Glomerular visceral epithelial cell (primary cell): ENCODE measurements at regions not wholly inside any gene's neighbourhood (a gene's known extent, or its start where the extent isn't known, plus 50 kb on each side); places are given as distances from the start of the nearest gene placed in this dataset.

Experiments
- DNase-seq: peaks from one replicate; pipeline ENCODE4 v3.0.0-alpha.2; 2016; ENCODE audit errors: extremely low spot score

DNA sequence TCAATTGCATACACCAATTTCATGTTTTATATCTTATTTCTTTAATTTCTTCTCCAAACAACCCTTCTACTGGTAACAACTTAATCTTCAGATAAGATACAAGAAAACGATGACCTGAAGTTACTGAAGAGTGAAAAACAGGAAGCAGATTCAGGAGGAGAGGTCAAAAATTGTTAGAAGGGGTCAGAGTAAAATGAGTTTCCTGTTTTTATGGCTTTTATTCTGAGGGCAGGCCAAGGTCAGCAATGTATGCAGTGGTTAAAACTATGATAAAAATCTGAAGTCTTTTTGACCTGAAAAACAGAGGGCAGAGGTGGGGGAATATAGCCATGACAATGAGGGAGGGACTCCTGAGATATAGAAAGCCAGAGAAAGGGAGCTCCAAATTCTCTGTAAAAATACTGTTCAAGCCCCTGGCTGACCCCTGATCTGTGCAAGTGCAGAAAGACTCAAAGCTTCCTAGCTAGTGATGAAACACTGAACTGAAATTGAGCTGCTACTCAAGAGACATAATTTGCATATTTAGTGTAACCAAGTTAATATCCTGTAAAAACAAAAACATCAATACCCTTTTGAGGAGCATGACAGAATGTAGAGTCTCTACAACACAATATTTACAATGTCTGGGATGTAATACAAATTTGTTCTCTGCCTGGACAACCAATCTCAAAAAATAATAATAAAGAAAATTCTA lies 514.3 kb upstream of the SEL1L start:
- no peak for DNase-seq

DNA sequence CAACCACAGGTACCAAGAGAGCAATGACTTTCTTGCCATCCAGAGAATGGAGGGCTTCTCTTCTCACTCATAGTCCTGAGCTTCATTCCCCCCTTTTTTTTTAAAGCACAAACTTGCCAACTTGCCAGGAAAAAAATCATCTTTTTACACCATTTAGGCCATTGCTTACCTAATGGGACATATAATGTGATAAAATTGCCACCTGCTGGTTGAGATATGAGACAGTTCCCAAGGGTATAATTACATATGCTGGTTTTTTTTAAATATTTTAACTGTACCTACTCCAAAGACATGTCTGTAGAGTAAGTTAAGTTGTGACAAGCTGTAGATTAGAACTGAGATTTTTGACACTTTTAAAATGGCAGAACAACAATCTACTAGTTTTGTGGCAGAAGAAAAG lies 519.1 kb upstream of the SEL1L start:
- no peak for DNase-seq

DNA sequence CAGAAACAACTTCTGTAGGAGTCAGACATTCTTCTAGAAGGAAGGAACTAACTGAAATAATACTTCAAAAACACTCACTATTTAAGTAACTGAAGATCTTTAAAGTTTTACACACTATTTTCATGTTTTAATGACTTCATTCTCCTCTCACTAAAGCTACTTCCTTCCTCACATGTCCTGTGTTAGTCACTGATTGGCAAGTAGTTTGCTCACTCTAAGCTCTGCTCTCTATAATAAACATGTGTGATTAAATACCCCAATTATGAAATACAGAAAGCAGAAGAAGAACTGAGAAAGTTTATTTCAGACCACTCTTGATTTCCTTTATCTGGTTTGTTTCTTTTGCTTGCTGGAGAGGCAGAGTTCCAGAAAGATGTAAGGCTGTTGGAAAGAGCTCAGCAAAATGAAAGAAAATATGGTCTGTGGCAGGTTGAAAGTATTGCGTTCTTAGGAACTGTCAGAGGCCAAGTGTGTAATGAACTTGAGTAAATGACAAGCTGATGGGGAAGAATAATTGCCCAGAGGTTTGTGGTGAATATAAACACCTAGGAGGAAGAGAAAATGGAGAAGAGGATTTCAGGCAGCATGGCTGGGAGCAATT lies 522.0 kb upstream of the SEL1L start:
- DNase-seq = no peak

DNA sequence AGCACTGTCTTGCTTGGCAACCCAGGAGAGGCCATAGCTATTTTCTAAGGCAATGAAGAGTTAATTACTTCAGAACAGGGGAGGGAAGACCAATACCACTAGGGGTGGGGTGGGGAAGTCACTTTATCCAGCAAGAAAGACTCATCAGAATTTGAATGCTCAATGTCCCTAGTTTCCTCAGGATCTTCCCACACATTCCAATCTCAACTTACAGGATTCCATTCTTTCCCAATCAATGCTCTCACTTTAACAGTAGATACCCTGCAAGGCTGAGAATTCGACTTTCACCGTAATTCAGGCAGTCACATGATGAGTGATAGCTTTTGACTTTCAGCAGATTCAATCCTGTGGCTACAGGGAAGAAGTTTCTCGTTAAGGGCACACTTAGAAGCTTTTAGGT lies 526.6 kb upstream of the SEL1L start:
- DNase-seq = no peak

DNA sequence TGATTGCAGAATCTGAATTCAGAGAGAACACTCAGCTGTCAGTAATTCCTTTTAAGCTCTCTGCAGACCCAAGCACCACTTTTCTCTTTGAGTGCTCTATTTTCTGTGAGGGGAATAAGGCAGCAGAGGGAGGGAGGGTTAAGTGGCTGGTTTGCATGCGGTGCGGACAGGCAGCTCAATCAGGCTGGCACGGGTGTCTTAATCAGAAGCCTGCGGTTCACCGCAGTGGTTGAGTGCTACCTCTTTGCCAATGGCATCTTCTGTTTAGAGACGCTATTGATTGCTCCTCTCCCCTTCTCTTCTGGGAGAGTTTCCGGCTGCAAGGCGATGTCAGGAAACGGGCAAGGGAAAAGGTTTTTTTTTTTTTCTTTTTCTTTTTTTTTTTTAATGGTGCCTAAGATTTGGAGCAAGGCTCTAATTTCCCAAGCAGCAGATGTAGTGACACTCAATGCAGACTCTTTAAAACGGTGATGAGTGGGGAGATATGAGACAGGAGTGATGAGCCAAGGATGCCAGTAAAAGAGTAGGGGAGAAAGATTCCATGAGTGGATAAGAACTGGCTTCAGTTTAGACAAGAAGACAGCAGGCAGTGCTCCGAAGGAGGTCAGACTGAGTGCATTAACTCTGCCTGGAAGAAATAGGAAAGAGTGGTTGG lies 533.7 kb upstream of the SEL1L start:
- no peak for DNase-seq

DNA sequence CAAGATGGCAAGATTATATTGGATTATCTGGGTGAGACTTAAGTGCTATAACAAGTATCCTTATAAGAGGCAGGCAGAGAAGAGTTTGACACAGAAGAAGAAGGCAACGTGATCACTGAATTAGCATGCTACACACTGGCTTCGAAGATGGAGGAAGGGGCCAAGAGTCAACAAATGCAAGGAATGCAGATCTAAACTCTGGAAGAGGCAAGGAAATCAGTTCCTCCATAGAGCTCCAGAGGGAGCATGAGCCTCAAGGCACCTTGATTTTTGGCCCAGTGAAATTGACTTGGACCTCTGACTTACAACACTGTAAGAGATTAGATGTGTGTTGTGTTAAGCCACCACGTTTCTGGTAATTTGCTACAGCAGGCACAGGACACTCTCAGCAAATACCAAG lies 536.4 kb upstream of the SEL1L start:
- DNase-seq = no peak

DNA sequence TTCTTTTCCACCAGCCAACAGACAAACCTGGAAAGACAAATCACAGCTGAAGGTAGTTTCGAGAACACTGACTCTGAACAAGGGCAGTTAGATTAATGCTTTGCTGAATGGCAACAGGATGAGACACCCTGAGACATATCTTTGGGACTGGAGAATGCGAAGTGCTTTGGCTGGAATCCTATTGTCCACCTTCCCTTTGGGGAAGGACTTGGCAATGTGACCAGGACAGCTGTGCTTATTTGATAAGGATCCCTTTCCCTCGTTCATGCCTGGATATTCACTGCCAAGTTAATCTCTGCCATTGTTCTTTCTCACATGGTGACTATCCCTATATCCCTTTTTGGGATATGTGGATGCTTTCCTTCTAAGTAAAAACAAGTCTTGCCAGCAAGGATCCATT lies 537.1 kb upstream of the SEL1L start:
- no peak for DNase-seq

DNA sequence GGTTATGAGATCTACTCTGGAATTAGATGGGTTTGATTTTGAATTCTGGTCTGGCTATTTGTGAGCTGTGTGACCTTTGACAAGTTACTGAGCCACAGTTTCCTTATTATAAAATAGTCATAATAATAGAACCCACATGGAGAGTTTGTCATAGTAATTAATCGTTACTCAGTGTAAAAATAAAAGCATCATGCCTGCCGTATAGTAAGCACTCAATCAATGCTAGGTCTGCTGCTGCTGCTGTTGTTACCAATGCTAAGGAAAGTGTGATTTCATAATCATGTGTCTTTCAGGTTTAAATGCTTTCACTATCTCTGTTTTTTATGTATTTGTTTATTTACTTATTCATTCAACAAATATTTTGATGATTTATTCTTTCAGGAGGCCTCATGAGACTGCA lies 539.9 kb upstream of the SEL1L start:
- no peak for DNase-seq

DNA sequence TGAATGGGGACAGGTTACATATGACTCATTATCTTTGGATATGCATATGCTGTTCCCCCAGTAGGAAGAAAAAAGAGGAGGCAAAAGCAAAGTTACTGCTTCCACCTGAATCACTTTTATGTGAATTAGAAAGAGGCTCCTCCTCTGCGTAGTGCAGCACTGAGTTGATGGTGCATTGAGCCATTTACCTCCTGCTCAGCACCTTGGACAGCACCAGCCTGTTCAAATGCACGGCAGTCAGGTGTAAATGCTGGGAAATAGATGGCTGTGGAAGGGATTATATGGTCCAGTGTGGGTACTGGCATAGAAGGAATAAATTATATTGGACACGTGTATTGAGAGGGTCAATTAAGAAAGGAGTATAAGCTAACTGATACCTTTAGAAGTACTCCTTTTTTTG lies 541.9 kb upstream of the SEL1L start:
- no peak for DNase-seq

DNA sequence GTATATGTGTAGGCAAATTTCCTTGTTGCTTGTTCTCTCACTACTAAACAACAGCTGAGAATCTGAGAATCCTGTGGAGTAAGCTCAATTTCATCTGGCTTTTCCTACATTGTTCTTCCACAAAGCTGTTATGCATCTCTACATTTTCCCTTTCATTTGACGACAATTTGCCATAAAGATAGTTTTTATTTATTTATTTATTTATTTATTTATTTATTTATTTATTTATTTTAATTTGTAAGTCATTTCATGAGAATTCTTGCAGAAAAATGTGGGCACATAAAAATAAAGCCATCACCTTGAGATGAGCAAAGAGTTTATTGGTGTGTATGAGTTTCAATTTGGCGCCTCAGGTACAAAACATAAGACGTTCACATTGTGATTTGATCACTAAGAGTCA lies 545.9 kb upstream of the SEL1L start:
- DNase-seq = no peak

DNA sequence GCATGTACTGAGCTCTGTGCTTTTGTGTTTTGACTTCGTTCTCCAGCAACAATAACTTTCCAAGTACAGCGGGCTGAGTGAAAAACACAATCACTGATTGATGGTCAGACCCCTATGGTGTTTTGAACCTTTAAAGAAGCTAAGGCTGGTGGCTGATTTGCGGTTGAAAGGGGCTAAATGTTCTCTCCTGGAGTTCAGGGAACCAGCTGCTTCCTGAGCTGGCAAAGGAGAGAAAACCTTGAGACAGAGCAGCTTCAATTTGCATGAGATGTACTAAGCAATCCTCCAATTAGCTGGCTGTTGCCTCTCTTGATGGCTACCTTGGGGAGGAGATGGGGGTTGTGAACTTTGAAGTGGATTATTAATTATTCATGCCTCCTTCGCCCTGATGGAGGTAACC lies 546.7 kb upstream of the SEL1L start:
- no peak for DNase-seq

DNA sequence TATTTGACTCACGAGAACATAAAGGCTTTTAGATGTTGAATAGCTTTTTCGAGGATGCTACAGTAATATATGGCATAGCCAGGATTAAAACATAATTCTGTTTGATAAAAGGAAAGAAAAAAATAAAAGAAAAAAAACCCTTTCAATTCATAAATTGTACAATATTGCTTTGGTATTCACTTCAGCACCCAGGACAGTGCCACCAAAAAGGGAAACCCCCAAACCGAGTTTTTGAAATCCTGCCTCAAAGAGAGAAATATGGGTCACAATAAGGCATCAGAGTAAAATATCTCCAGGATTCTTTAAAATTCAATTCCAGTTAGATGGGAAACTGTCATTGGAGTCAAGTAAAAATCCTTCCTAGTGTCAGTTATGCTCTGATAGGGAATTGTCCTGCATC lies 551.2 kb upstream of the SEL1L start:
- DNase-seq = no peak

DNA sequence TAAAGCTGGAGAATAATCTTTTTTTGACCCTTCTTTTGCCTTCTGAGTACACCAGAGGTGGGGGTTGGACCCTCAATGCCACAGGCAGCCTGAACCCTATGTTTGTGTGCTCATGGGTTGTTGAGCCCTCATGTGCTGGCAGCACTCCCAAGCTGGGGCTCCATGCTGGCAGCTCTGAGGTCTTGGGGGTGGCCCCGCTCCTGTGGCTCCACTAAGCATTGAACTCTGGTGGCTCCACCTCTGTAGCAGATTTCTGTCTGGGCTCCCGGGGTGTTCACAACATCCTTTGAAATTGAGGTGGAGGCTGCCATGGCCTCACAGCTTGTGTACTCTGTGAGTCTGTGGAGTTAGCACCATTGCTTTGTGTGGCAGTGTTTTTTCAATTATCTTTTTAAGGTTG lies 557.4 kb upstream of the SEL1L start:
- DNase-seq = no peak

DNA sequence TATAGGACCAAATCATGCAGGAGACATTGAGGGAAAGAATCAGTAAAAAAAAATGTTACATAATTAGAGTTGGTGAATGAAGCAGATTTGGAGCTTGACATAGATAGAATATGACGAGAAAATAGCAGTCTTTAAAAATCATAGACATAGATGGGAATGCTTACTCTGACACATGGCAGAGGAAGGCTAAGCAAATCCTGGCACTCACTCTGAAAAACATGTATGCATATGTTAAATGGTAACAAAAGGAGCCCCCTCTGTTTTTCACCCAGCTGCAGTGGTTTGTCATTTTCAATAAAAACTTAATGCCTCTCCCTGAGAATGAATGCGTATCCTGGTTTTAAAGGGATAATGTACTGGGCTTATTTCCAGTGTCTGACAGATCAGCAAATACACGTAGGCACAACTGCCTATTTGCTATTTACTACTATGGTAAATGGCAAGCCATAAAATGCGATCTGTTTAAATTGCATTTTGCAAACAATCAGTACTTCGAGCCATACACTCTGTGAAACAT lies 561.2 kb upstream of the SEL1L start:
- DNase-seq = no peak

DNA sequence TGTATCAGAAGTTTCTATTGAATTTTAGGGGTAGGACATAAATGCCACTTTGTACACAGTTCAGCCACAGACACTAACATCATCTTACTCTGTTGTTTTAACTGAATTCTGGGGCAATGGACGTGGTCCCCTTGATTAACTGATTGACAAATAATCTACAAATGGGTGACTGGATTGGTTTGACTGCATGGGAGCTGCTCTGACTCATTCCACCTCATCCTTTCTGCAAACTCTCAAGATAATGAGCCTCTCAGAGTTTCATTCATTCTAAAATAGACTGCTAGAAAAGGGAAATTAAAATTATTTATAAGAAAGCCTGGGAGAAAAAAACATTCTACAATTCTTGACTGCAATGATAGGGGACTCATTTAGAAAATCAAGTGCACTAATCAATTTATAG lies 570.4 kb upstream of the SEL1L start:
- DNase-seq = no peak

DNA sequence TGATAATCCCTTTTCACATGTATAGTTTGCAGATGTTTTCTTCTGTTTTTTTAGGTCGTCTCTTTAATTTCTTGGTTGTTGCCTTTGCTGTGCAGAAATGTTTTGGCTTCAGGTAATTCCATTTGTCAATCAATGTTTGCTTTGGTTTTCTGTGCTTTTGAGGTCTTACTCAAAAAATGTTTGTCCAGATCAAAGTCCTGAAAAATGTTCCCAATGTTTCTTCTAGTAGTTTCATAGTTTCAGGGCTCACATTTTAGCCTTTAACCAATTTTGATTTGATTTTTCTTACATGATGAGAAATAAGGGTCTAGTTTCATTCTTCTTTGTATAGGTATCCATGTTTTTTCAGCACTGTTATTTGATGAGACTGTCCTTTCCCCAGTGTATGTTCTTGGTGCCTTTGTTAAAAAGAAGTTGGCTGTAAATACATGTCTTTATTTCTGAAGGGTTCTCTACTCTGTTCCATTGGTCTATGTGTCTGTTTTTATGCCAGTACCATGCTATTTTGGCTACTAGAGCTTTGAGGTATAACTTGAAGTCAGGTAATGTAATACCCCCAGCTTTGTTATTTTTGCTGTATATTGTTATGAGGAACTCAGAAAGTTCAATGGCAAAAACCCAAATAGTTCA lies 578.7 kb upstream of the SEL1L start:
- DNase-seq = no peak

DNA sequence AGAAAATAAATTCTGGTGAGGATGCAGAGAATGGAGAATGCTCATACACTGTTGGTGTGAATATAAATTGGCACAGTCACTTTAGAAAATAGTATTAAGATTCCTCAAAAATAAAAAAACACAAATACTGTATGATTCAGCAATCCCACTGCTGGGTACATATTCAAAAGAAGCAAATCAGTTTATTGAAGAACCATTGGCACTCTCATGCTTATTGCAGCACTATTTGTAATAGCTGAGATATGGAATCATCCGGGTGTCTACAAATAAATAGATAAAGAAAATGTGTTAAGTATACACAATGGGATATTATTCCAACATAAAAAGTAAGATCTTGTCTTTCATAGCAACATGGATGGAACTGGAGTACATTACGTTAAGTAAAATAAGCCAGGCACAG lies 579.4 kb upstream of the SEL1L start:
- DNase-seq = no peak

DNA sequence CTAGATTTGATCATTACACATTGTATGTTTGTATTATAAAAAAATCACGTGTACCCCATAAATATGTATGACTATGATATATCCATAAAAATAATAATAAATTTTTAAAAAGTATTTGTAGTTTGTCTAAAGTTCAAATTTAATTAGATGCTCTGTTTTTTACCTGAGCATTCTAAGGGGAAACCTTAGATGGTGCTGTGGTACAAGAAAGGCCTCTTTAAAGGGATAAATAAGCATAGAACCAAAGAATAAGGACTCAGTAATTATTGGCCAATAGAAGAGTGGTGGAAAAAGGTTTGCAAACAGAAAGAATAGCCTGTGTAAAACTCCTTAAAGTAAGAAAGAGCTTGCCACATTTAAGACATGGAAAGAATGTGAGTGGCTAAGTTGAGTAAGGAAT lies 580.1 kb upstream of the SEL1L start:
- DNase-seq = no peak

DNA sequence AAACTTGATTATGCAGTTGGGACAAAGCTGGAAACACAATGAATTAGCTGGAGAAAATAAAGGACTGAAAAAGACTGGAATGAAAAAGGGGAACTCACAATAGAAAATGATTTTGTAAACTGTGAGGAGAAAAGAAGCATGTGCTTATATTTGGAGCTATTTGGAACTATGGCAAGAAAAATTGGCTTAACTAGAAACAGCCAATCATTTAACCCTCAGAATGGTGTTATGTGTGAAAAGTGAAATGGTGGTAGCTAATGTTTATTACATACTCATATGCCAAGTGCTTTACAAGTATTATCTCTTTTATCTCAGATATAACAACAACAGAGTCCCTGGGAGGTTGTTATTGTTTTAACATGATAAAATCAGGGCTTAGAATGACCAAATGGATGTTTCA lies 583.1 kb upstream of the SEL1L start:
- no peak for DNase-seq

DNA sequence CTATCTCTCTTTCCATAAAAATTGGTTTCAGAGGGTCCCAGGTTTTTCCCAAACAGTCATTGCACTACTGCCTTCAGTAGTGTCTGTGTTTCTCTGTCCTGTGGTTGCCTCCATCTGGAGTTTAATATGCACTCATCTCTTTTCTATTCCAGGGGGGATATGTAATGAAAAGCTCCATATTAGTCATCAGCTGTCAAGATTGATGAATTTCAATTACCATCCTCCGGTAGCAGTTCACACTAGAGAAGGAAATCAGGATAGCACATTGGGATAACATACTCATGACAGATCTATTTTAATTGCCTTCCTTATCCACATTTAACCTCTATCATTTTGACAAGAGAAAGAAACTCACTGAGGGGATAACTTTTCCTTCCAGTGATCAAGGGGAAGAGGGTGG lies 589.0 kb upstream of the SEL1L start:
- no peak for DNase-seq

DNA sequence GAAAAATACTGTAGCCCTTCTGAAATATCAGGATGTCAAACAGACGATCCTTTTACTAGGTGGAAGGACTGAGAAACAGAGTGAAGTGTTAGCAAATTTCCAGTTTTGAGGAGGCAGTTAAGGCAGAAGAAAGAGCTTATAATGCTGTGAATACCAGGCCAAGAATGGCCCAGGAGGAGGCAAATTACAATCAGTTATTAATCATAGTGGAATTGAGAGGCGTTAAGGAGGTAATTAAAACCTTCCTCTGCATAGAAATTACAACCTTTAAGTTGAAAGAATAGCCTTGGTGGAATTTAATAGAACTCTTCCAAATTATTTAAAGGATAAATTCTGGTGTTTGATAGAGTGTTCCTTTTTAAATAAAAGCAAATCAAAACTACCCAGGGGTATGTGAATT lies 590.9 kb upstream of the SEL1L start:
- DNase-seq = no peak

DNA sequence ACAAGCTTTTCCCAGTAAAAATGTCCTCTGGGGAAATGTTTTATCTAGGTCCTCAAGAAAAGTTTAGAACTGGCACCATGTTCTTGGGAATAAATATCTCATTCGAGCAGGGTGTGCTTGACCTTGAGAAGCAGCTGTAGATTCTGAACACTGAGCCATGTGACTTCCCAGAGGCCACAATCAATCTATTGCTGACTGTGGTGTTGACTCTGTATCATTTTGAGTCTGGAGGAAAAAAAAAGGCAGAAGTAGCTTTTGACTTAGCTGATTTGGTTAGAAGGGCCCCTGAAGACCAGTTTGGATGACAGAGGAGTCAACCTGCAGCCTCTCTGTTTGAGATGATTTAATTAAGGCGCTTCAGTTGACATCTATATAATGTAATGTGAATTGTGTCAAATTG lies 592.4 kb upstream of the SEL1L start:
- no peak for DNase-seq

DNA sequence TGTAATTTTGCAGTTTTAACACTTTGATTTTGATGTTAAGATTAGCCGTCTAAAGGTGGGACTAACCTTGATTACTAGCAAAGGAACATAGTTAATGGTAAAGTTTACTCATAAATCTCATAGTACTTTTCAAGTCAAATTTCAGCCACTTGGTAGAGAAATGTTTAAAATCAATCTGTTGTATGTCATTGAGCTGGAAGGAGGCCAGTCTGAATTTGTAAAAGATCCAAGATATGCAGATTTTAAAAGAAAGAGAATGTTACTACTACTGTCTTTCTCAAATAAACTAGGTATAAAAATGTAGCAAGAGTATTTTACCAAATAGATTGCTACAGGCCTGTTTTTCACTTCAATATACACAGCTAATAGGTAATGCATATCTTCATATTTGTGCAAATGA lies 600.8 kb upstream of the SEL1L start:
- DNase-seq = no peak
